GM19043 (cell line): ENCODE measurements at regions not wholly inside any gene's neighbourhood (a gene's known extent, or its start where the extent isn't known, plus 50 kb on each side); places are given as distances from the start of the nearest gene placed in this dataset.
"Not testable (repeated sequence)": the region's sequence is repeated elsewhere in the genome, so short reads cannot be mapped to it uniquely, and the experiment has no call there.

Experiments used
- ATAC-seq: cut with Tn5 transposase; IDR thresholded peaks from one replicate; pipeline ENCODE4 v1.9.1; 2021; ENCODE audit warnings: low read depth; ENCODE audit not compliant: unreplicated experiment

GRCh38 chr20:19867940-19868371 lies 109.9 kb downstream of the RIN2 start:
- no peak for ATAC-seq

GRCh38 chr20:19868441-19868840 lies 110.4 kb downstream of the RIN2 start:
- ATAC-seq, result no peak

- ATAC-seq, result no peak
Observed at GRCh38 chr20:19872001-19872400, 113.9 kb downstream of the RIN2 start.

DNA sequence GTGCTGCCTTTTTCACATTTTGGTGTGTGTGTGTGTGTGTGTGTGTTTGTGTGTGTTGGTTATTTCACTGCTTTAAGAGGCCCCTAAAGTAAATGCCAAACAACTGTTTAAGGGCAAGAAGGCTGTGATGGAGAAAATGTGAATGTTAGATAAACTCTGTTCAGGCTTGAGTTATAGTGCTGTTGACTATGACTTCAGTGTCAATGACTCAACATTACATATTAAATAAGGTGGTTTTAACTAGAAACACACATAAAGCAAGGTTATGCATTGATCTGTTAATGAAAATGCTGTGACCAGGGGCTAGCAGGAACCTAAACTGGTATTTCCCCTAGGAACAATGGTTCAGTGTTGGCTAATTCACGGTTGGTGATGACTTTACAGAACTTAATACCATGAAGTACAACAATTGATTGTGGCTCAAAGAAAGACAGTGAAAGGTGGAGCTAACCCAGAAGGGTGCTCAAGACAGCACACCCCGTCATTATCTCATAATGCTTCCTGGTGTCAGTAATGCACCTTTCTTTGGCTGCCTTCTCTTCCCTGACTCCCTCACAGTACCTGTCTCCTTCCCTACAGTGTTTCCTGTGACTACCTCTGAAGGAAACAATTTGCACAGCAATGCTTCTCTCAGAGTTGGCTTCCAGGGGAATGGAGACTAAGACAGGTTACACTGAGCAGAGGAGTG lies 116.1 kb downstream of the RIN2 start:
- ATAC-seq, result no peak

GRCh38 chr20:19875376-19876221 lies 117.5 kb downstream of the RIN2 start:
- ATAC-seq, result no peak

GRCh38 chr20:19876828-19877460 lies 118.9 kb downstream of the RIN2 start:
- ATAC-seq, result no peak

GRCh38 chr20:19879874-19880255 lies 121.8 kb downstream of the RIN2 start:
- not testable (repeated sequence) for ATAC-seq

DNA sequence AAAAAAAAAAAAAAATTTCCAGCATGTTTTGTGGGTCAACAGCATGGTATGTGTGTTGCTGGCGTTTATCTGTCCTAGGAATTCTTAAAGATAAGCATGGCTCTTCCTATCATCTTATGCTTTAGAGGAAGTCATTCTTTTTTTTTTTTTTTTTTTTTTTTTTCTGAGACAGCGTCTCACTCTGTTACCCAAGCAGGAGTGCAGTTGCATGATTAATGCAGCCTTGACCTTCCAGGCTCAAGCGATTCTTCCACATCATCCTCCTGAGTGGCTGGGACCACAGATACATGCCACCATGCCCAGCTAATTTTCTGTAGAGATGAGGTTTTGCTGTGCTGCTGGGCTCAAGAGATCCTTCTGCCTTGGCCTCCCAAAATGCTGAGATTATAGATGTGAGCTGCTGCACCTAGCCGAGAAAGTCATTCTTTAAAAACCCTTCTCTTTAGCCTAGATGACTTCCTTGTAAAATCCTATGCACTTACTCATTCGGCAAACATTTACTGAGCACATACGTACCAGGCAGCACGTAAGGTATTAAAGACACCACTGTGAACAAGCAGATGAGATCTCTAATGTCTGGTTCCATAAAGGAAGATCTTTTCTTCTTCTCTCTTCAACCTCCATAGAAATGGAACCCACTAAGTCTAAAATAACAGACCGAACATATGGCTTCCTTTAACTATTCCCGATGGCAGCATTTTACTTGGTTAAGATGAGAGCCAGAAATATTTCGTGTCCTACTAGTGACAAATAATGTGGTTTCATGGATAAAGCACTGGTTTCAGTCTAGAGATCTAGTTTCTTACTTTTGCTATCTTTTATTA lies 122.4 kb downstream of the RIN2 start:
- ATAC-seq, result no peak

DNA sequence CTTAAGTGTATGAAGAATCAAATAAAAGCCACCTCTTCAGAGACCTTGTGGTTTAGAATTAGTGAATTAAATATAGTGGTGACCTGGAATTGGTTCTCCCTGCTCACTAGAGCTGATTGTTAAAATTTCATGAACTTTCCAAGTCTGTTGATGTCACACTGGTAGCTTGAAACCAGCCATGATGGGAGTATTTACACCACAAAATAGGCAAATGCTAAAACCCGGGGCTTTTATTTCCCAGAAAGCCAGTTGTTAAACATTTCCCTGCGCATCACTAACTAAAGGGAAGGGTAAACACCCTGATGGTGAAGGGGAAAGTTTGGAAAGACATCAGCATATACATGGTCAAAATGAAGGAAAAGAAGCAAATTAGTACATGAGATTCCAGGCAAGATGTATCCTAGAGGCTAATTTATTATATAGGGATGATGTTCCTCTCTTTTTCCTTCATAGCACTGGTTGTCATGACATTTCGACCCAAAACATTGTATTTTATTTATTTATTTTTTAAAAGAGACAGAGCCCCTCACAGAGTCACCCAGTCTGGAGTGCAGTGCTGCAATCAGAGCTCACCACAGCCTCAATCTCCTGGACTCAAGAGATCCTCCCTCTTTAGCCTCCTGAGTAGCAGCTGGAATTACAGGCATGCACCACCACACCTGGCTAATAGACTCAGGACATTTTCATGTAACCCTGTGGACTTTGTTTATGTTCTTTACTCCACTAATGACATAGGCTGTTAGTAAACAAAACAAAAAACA lies 123.2 kb downstream of the RIN2 start:
- no peak for ATAC-seq

DNA sequence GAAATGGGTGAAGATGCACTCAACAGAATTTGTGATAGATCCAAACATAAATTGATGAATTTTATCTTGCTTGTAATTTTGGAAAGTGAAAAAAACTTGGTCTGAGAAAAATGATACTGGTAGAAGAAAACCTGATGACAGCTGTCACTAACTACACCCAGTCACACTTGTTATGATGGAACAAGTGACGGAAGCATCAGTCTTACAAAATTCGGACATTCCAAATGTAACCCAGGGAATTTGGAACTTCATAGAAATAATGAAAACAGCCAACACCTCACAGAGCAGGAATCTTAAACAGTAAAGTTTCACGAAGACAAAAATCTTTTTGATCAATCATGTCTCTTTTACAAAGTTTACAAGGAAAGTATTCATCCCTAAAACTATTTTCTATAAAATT lies 123.9 kb downstream of the RIN2 start:
- no peak for ATAC-seq

GRCh38 chr20:19882446-19882845 lies 124.4 kb downstream of the RIN2 start:
- ATAC-seq, result no peak

GRCh38 chr20:19883501-19883900 lies 125.4 kb downstream of the RIN2 start:
- no peak for ATAC-seq

GRCh38 chr20:19885594-19885938 lies 127.5 kb downstream of the RIN2 start:
- no peak for ATAC-seq

DNA sequence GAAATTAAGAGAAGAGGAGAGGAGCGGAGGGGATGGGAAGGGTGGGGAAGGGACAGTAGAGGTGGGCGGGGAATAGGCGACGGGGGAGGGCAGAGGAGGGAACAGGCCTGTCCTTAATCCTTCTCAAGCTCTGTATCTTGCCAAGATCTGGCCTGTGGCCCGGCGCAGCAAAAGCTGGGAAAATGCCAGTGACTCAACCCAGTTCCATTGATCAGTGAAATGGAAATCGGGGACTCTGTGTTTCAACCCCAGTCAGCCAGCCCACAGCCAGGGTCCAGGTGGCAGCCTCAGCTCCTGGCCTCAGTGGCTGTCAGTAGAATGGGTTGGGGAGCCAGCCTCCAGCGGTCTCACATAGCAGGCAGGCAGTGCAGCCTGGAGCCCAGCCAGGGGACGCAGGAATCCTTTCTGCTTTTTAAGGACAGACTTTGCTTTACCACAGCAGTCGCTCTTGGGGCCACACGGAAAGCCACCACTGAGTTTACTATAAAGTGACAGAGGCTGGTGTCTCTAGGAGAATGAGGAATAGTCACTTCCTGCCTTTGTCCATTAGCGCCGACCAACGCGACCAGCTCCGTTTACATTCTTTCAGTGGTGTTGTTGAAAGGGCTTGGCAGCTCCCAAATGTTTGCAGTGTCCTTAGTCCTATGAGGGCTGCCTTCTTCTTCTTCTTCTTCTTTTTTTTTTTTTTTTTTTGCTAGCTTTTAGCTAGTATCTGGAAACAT lies 128.0 kb downstream of the RIN2 start:
- ATAC-seq, result no peak

- ATAC-seq, result no peak
Observed at GRCh38 chr20:19886661-19887288, 128.7 kb downstream of the RIN2 start.

- ATAC-seq, result no peak
Observed at GRCh38 chr20:19887556-19888268, 129.4 kb upstream of the NAA20 start.

DNA sequence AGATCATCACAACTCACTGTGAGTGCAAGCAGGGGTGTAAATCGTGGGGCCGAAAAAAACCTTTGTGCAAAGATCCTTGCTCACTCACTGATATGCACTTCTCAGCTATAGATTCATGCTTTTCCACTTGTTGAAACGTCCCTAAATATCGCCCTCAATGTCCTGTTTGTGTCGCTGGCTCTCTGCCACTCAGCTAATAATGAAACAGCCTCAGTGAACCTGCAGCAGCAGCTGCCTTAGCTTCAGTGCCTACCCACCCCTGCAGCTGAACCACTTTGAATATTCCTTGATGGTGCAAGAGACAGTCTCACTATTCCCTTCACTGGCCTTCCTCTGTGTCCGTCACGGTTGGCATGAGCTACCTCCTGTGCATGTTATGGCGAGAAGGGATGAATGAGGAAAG lies 128.9 kb upstream of the NAA20 start:
- no peak for ATAC-seq
